ENCODE measurements at regions not wholly inside any gene's neighbourhood (a gene's known extent, or its start where the extent isn't known, plus 50 kb on each side); places are given as distances from the start of the nearest gene placed in this dataset.
"Not testable (repeated sequence)": the region's sequence is repeated elsewhere in the genome, so short reads cannot be mapped to it uniquely, and the experiment has no call there.

DNA sequence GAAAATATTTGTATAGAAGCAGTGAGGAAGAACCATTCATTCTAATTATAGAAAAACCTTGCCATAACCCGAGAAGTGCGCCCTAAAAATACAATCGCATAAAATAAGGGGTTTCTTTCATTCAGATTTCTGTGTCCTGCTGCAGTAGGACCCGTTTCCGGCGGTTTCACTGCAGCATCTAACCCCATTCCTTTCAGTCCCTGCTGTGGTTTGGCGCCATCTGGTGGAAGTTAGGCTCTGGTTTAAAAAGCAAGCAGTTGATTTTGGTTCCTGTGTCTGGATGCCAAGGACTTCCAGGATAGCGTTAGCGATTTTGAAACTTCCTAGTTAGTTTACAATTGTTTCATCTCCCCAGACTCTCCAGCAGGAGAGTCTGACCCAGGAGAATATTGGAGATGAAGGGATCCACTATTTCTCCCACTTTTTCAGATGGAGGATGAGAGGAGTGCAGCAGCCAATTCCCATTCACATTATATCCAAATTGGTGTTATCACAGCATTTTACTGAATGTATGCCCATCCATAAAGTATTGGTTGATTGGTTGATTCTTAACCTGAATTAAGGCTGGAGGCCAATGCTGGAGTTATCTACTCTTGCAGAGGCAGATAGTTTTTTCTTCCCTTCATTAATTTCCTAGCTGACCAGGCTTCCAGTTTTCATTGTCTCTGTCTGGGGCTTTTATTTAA, 128.8 kb upstream of the CACNA2D1 start:
- intact Hi-C loops (cut with DNase I; ENCODE audit: low total_unique reads): loop anchor here (10.0 kb wide), 1 partner anchor 528 kb away; no protein-coding TSS in a partner anchor

DNA sequence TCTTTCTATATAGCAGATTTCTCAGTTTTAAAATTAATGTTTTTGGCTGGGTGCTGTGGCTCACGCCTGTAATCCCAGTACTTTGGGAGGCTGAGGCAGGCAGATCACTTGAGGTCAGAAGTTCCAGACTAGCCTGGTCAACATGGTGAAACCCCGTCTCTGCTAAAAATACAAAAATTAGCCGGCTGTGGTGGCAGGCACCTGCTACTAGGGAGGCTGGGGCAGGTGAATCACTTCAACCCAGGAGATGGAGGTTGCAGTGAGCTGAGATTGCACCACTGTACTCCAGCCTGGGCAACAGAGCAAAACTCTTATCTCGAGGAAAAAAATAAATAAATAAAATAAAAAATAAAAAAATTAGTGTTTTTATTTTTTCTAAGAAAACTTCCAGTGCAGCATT, 127.5 kb upstream of the CACNA2D1 start:
- not testable (repeated sequence) for DNase-seq, H3K36me3 ChIP-seq, H3K4me1 ChIP-seq, H3K9me3 ChIP-seq, H3K27me3 ChIP-seq, H3K4me3 ChIP-seq, H3K27ac ChIP-seq
- intact Hi-C loops (cut with DNase I; ENCODE audit: low total_unique reads): loop anchor here (10.0 kb wide), 1 partner anchor 526 kb away; no protein-coding TSS in a partner anchor

More for the DNA sequence above, 128.8 kb upstream of the CACNA2D1 start:
- Histone ChIP-seq H3K4me3 (no peak overlapping the region), H3K27me3 (no peaks in the 10 kb centered on the region), H3K9me3 (no peaks in the 10 kb centered on the region), H3K4me1 (no peaks in the 10 kb centered on the region), H3K27ac (no peak overlapping the region), H3K36me3 (no peaks in the 10 kb centered on the region)
- peak; percentile 80 to 86 for DNase-seq
- no peak for TF ChIP-seq POLR2A (IDR thresholded peaks at IDR 0.05)
- TF ChIP-seq, protein P1, sequence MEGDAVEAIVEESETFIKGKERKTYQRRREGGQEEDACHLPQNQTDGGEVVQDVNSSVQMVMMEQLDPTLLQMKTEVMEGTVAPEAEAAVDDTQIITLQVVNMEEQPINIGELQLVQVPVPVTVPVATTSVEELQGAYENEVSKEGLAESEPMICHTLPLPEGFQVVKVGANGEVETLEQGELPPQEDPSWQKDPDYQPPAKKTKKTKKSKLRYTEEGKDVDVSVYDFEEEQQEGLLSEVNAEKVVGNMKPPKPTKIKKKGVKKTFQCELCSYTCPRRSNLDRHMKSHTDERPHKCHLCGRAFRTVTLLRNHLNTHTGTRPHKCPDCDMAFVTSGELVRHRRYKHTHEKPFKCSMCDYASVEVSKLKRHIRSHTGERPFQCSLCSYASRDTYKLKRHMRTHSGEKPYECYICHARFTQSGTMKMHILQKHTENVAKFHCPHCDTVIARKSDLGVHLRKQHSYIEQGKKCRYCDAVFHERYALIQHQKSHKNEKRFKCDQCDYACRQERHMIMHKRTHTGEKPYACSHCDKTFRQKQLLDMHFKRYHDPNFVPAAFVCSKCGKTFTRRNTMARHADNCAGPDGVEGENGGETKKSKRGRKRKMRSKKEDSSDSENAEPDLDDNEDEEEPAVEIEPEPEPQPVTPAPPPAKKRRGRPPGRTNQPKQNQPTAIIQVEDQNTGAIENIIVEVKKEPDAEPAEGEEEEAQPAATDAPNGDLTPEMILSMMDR (IDR thresholded peaks at IDR 0.05): peak; percentile 66 to 92 (median 83)

- Histone ChIP-seq H3K27me3 (no peaks in the 10 kb centered on the region), H3K4me3 (no peak overlapping the region), H3K4me1 (no peaks in the 10 kb centered on the region), H3K36me3 (no peaks in the 10 kb centered on the region), H3K9me3 (no peaks in the 10 kb centered on the region), H3K27ac (no peak overlapping the region)
- no peak for TF ChIP-seq POLR2A (IDR thresholded peaks at IDR 0.05)
- TF ChIP-seq, protein P1 (IDR thresholded peaks at IDR 0.05): no peak
- no peak for DNase-seq
- intact Hi-C loops (cut with DNase I; ENCODE audit: low total_unique reads): no loop called here
These were observed 124.3 kb upstream of the CACNA2D1 start for GRCh38 chr7:82567841-82568240.

DNA sequence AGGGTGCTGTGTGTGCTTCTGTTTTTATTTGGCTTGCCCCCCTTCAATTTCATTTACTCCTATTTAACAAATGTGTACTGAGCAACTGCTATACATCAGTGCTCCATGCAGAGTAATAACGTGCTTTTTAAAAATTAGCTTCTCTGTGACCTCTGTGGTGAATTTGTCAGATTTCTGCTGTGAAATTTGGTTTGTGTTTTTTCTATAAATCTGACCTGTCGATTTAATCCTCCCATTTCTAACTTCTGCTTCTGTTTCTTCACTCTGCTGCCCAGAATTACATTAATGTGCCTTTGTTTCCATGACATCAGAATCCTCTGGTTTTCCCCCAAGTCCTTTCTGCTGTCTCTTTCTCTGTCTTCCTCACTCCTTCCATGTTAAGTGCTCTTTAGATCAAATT, 123.8 kb upstream of the CACNA2D1 start:
- H3K27ac ChIP-seq: no peak overlapping the region
- H3K4me3 ChIP-seq: no peak overlapping the region
- intact Hi-C loops (cut with DNase I; ENCODE audit: low total_unique reads): no loop called here
- no peak for DNase-seq
- no peaks in the 10 kb centered on the region for H3K27me3 ChIP-seq
- TF ChIP-seq, protein P1 (IDR thresholded peaks at IDR 0.05): no peak
- H3K4me1 ChIP-seq: no peaks in the 10 kb centered on the region
- H3K36me3 ChIP-seq: no peaks in the 10 kb centered on the region
- no peaks in the 10 kb centered on the region for H3K9me3 ChIP-seq

- Histone ChIP-seq H3K27me3 (no peaks in the 10 kb centered on the region), H3K4me1 (no peaks in the 10 kb centered on the region), H3K9me3 (no peaks in the 10 kb centered on the region), H3K27ac (no peak overlapping the region), H3K4me3 (no peak overlapping the region), H3K36me3 (no peaks in the 10 kb centered on the region)
- DNase-seq: no peak
- no peak for TF ChIP-seq POLR2A (IDR thresholded peaks at IDR 0.05)
- TF ChIP-seq, protein P1 (IDR thresholded peaks at IDR 0.05): no peak
- intact Hi-C loops (cut with DNase I; ENCODE audit: low total_unique reads): no loop called here
These were observed 123.2 kb upstream of the CACNA2D1 start for GRCh38 chr7:82566752-82567151.

Measured in uterus (tissue), 3 donors.